Nephron progenitor cell (in vitro differentiated cells): ENCODE measurements at regions not wholly inside any gene's neighbourhood (a gene's known extent, or its start where the extent isn't known, plus 50 kb on each side); places are given as distances from the start of the nearest gene placed in this dataset.

Experiments
- DNase-seq: peaks from one replicate; pipeline ENCODE4 v3.0.0; 2021
- H3K27ac Mint-ChIP-seq: 2 replicates; pipeline ENCODE4 v1.8.0; 2021; ENCODE audit warnings: mild to moderate bottlenecking, moderate library complexity, mixed read lengths
- H3K27me3 Mint-ChIP-seq: 2 replicates; pipeline ENCODE4 v1.8.0; 2021; ENCODE audit warnings: mild to moderate bottlenecking, low read depth, mixed read lengths; ENCODE audit not compliant: poor library complexity
- H3K36me3 Mint-ChIP-seq: 2 replicates; pipeline ENCODE4 v1.8.0; 2021; ENCODE audit warnings: low read depth, mixed read lengths
- H3K4me1 Mint-ChIP-seq: 2 replicates; pipeline ENCODE4 v1.8.0; 2021; ENCODE audit warnings: mixed read lengths
- H3K4me3 Mint-ChIP-seq: 2 replicates; pipeline ENCODE4 v1.8.0; 2021; ENCODE audit warnings: mild to moderate bottlenecking, moderate library complexity, mixed read lengths
- H3K9me3 Mint-ChIP-seq: 2 replicates; pipeline ENCODE4 v1.8.0; 2021; ENCODE audit warnings: mild to moderate bottlenecking, moderate library complexity, mixed read lengths
- TF ChIP-seq, protein P1 (sequence below): fragments of 200-600 bp; sonication (generic); IDR thresholded peaks from 2 replicates; pipeline ENCODE4 v1.5.0; 2021; ENCODE audit warnings: antibody characterized with exemption

GRCh38 chr21:25243808-25244207, 363.5 kb downstream of the MRPL39 start:
- peaks cover 12% of the 10 kb centered on the region for H3K9me3 Mint-ChIP-seq
- no peaks in the 10 kb centered on the region for H3K4me1 Mint-ChIP-seq
- no peaks in the 10 kb centered on the region for H3K36me3 Mint-ChIP-seq
- H3K4me3 Mint-ChIP-seq: no peak overlapping the region
- no peaks in the 10 kb centered on the region for H3K27me3 Mint-ChIP-seq
- no peak for DNase-seq
- TF ChIP-seq, protein P1, sequence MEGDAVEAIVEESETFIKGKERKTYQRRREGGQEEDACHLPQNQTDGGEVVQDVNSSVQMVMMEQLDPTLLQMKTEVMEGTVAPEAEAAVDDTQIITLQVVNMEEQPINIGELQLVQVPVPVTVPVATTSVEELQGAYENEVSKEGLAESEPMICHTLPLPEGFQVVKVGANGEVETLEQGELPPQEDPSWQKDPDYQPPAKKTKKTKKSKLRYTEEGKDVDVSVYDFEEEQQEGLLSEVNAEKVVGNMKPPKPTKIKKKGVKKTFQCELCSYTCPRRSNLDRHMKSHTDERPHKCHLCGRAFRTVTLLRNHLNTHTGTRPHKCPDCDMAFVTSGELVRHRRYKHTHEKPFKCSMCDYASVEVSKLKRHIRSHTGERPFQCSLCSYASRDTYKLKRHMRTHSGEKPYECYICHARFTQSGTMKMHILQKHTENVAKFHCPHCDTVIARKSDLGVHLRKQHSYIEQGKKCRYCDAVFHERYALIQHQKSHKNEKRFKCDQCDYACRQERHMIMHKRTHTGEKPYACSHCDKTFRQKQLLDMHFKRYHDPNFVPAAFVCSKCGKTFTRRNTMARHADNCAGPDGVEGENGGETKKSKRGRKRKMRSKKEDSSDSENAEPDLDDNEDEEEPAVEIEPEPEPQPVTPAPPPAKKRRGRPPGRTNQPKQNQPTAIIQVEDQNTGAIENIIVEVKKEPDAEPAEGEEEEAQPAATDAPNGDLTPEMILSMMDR: no peak
- H3K27ac Mint-ChIP-seq: no peak overlapping the region

GRCh38 chr21:25240974-25241373, 366.3 kb downstream of the MRPL39 start:
- H3K27ac Mint-ChIP-seq: no peak overlapping the region
- H3K27me3 Mint-ChIP-seq: no peaks in the 10 kb centered on the region
- TF ChIP-seq, protein P1: no peak
- no peak overlapping the region for H3K4me3 Mint-ChIP-seq
- H3K9me3 Mint-ChIP-seq: peaks cover 26% of the 10 kb centered on the region
- no peaks in the 10 kb centered on the region for H3K4me1 Mint-ChIP-seq
- no peak for DNase-seq
- H3K36me3 Mint-ChIP-seq: no peaks in the 10 kb centered on the region

DNA sequence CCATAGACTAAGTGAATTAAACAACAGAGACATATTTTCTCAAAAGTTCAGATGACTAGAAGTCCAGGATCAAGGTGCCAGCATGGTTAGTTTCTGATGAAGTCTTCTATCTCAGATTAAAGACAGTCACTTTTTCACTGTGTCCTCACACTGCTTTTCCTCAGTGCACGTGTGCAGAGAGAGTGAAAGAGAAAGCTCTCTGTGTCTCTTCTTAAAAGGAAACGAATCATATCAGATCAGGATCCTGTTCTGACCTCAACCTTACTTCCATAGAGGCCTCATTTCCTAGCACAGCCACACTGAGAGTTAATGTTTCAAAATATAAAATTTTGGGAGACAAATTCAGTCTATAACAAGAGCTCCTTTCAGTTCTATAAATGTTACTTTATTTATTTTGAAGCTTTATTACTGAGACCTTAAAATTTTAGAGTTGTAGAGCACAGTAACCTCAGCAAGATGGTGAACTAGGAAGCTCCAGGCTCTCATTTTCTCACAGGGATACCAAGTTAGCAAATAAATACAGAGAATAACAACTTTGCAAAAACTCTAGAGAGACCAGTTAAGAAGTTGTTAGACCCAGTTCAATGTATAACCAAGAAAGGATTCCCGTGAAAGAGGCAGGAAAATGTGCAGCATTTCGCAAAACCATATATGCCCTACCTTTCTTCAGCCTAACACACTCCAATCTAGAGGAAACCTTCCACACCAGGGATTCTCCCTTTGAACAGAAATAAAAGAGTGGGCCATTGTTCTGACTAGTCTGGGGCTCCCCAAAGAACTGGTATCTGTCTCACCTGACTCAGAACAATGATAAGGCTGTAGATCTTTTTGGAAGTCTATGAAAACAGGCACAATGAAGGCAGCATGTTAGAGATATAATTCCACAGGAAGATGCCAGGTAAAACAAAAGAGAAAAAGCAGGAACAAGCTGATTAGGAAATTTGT, 372.2 kb downstream of the MRPL39 start:
- Mint-ChIP-seq H3K36me3 (no peaks in the 10 kb centered on the region), H3K27ac (no peak overlapping the region), H3K27me3 (no peaks in the 10 kb centered on the region), H3K9me3 (peaks cover 27% of the 10 kb centered on the region), H3K4me1 (no peaks in the 10 kb centered on the region), H3K4me3 (no peak overlapping the region)
- TF ChIP-seq, protein P1: no peak
- DNase-seq: no peak

DNA sequence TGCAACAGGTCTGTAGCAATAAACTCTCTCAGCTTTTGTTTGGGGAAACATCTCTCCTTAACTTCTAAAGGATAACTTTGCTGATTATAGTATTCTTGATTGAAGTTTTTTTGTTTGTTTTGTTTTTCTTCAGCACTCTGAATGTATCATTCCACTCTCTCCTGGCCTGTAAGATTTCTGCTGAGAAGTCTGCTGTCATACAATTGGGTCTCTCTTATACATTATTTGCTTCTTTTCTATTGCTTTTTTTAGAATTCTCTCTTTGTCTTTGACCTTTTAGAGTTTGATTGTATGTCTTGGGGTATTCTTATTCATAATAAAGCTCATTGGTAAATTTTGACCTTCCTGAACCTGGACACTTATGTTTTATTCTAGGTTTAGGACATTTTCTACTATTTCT, 386.3 kb downstream of the MRPL39 start:
- H3K27ac Mint-ChIP-seq: no peak overlapping the region

DNA sequence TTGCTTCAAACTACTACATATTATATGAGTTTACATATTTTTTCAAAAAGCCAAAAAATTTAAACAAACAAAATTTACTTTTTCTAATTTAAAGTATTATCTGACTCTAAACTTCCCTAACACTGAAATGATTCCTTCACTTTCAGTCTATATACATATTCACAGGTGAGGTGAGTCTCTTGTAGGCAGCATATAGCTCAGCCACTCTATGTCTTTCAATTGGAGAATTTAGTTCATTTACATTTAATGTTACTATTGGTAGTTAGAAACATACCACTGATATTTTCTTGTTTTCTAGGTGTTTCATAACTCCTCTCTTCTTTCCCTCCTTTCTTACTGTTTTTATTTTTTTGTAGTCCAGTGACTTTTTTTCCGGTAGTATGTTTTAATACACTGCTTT, 387.1 kb downstream of the MRPL39 start:
- Mint-ChIP-seq H3K27me3 (no peaks in the 10 kb centered on the region), H3K27ac (no peak overlapping the region), H3K4me3 (no peak overlapping the region), H3K36me3 (no peaks in the 10 kb centered on the region), H3K9me3 (peaks cover 39% of the 10 kb centered on the region), H3K4me1 (no peaks in the 10 kb centered on the region)
- TF ChIP-seq, protein P1: no peak
- no peak for DNase-seq

More for the DNA sequence above, 386.3 kb downstream of the MRPL39 start:
- Mint-ChIP-seq H3K4me1 (no peaks in the 10 kb centered on the region), H3K36me3 (no peaks in the 10 kb centered on the region), H3K4me3 (no peak overlapping the region), H3K27me3 (no peaks in the 10 kb centered on the region), H3K9me3 (peaks cover 39% of the 10 kb centered on the region)
- DNase-seq: no peak
- TF ChIP-seq, protein P1: no peak
